H1 (cell line): ENCODE measurements at regions not wholly inside any gene's neighbourhood (a gene's known extent, or its start where the extent isn't known, plus 50 kb on each side); places are given as distances from the start of the nearest gene placed in this dataset.

Source experiments
- CTCF ChIA-PET: fragments of 300-600 bp; sonication (Branson Sonifier 250); formaldehyde crosslinking; loops from one replicate; lab custom pipeline; 2021; ENCODE audit not compliant: partially characterized antibody; lab: Charles Lee
- POLR2A ChIA-PET: fragments of 300-600 bp; sonication (Branson Sonifier 250); formaldehyde crosslinking; loops from one replicate; lab custom pipeline; 2021; ENCODE audit warnings: inconsistent platforms; ENCODE audit not compliant: partially characterized antibody; lab: Charles Lee
- DNase-seq, 2 experiments: peaks; one replicate each; pipeline versions ENCODE4 v3.0.0 to v3.0.0-alpha.2; 2010 to 2022; ENCODE audit warnings: low spot score in 2 of 2, low read depth in 1 of 2, mixed read lengths in 1 of 2
- FAIRE-seq: peaks from 2 replicates; lab custom pipeline; 2011; peaks lifted over from hg19 to GRCh38; lab: Jason Lieb, UNC
- H2AFZ ChIP-seq: 2 replicates; pipeline ENCODE4 v1.8.1; 2012; ENCODE audit warnings: low read length, inconsistent platforms
- H2AK5ac ChIP-seq: 2 replicates; pipeline ENCODE4 v1.6.1; 2013; ENCODE audit warnings: low read depth, low read length
- H2BK120ac ChIP-seq: replicated peaks from 2 replicates; pipeline ENCODE3; 2013; ENCODE audit warnings: low read depth, low read length, inconsistent platforms
- H2BK12ac ChIP-seq: 2 replicates; pipeline ENCODE4 v1.6.1; 2013; ENCODE audit warnings: low read depth, low read length
- H2BK15ac ChIP-seq: 2 replicates; pipeline ENCODE4 v1.6.1; 2013; ENCODE audit warnings: low read length
- H2BK20ac ChIP-seq: 2 replicates; pipeline ENCODE4 v1.6.1; 2013; ENCODE audit warnings: low read length
- H2BK5ac ChIP-seq: 2 replicates; pipeline ENCODE4 v1.6.1; 2013; ENCODE audit warnings: low read depth, low read length
- H3K14ac ChIP-seq: 2 replicates; pipeline ENCODE4 v1.6.1; 2013; ENCODE audit warnings: inconsistent platforms; ENCODE audit not compliant: insufficient read length
- H3K18ac ChIP-seq: 2 replicates; pipeline ENCODE4 v1.6.1; 2013; ENCODE audit warnings: low read length; ENCODE audit errors: extremely low read depth
- H3K23ac ChIP-seq: 2 replicates; pipeline ENCODE4 v1.6.1; 2013; ENCODE audit warnings: inconsistent platforms; ENCODE audit not compliant: insufficient read length
- H3K23me2 ChIP-seq: 2 replicates; pipeline ENCODE4 v1.6.1; 2013; ENCODE audit warnings: low read depth, low read length
- H3K27ac ChIP-seq: 2 replicates; pipeline ENCODE4 v1.6.1; 2011; ENCODE audit warnings: low read depth, low read length, inconsistent platforms
- H3K27me3 ChIP-seq, 4 experiments: replicated peaks in 1 of 4; 1 replicate in 1 of 4; 2 replicates in 3 of 4; pipeline versions ENCODE4 v1.6.1 to v1.8.1; 2011 to 2013; ENCODE audit warnings: low read length in 3 of 4, mild to moderate bottlenecking in 3 of 4, inconsistent platforms in 2 of 4, mixed read lengths in 2 of 4, moderate library complexity in 1 of 4; ENCODE audit not compliant: control insufficient read depth in 3 of 4, insufficient read depth in 3 of 4; ENCODE audit errors: extremely low read depth in 1 of 4
- H3K36me3 ChIP-seq, 4 experiments: 2 replicates each; pipeline versions ENCODE4 v1.6.1 to v1.8.1; 2011 to 2013; ENCODE audit warnings: mild to moderate bottlenecking in 4 of 4, low read length in 3 of 4, moderate library complexity in 2 of 4, control low read depth in 1 of 4, inconsistent platforms in 1 of 4; ENCODE audit not compliant: insufficient read depth in 4 of 4, control insufficient read depth in 2 of 4
- H3K4ac ChIP-seq: replicated peaks from 2 replicates; pipeline ENCODE3; 2013; ENCODE audit warnings: low read length, low read depth, mixed read lengths, inconsistent platforms; ENCODE audit not compliant: insufficient read length
- H3K4me1 ChIP-seq, 4 experiments: replicated peaks in 1 of 4; 1 replicate in 1 of 4; 2 replicates in 3 of 4; pipeline versions ENCODE4 v1.6.1 to v1.8.1; 2011 to 2013; ENCODE audit warnings: low read length in 3 of 4, inconsistent platforms in 2 of 4, mixed read lengths in 1 of 4; ENCODE audit not compliant: insufficient read depth in 4 of 4, control insufficient read depth in 3 of 4
- H3K4me2 ChIP-seq, 2 experiments: 2 replicates each; pipeline versions ENCODE4 v1.6.1 to v1.8.1; 2011 to 2013; ENCODE audit warnings: low read depth in 2 of 2, low read length in 2 of 2, control low read depth in 1 of 2, inconsistent platforms in 1 of 2, mild to moderate bottlenecking in 1 of 2; ENCODE audit not compliant: insufficient read depth in 1 of 2
- H3K4me3 ChIP-seq, 4 experiments: fragments of 200-600, 300-600 bp in 1 of 4; sonication (generic), shearing (Covaris generic), sonication (Bioruptor Twin) in 1 of 4; 2 replicates each; pipeline versions ENCODE4 v1.5.1 to v1.8.1; 2011 to 2016; ENCODE audit warnings: low read length in 4 of 4, low read depth in 3 of 4, control low read depth in 2 of 4, inconsistent platforms in 2 of 4, mild to moderate bottlenecking in 2 of 4, mixed read lengths in 1 of 4, moderate library complexity in 1 of 4; ENCODE audit not compliant: insufficient read depth in 2 of 4; ENCODE audit errors: extremely low read depth in 1 of 4
- H3K56ac ChIP-seq: replicated peaks from 2 replicates; pipeline ENCODE3; 2013; ENCODE audit warnings: low read depth, mild to moderate bottlenecking, mixed read lengths, low read length, inconsistent platforms; ENCODE audit not compliant: insufficient read length
- H3K79me1 ChIP-seq: 2 replicates; pipeline ENCODE4 v1.6.1; 2013; ENCODE audit warnings: low read depth, low read length, control low read depth
- H3K79me2 ChIP-seq, 2 experiments: 2 replicates each; pipeline versions ENCODE4 v1.6.1 to v1.8.1; 2012 to 2013; ENCODE audit warnings: low read length in 2 of 2, mild to moderate bottlenecking in 2 of 2, inconsistent platforms in 1 of 2; ENCODE audit not compliant: insufficient read depth in 2 of 2, control insufficient read depth in 1 of 2
- H3K9ac ChIP-seq, 4 experiments: replicated peaks in 1 of 4; 1 replicate in 1 of 4; 2 replicates in 3 of 4; pipeline versions ENCODE4 v1.6.1 to v1.8.1; 2011 to 2013; ENCODE audit warnings: low read depth in 3 of 4, low read length in 3 of 4, control low read depth in 2 of 4, mild to moderate bottlenecking in 2 of 4, moderate library complexity in 2 of 4, inconsistent platforms in 1 of 4; ENCODE audit errors: extremely low read depth in 1 of 4
- H3K9me3 ChIP-seq, 2 experiments: 2 replicates each; pipeline versions ENCODE4 v1.6.1 to v1.8.1; 2012 to 2013; ENCODE audit warnings: mild to moderate bottlenecking in 2 of 2, moderate library complexity in 2 of 2, control low read depth in 1 of 2, inconsistent platforms in 1 of 2, low read depth in 1 of 2, low read length in 1 of 2, mixed read lengths in 1 of 2; ENCODE audit not compliant: insufficient read depth in 2 of 2
- H4K20me1 ChIP-seq, 2 experiments: replicated peaks in 1 of 2; 2 replicates each; pipeline versions ENCODE3 to v1.8.1; 2011 to 2013; ENCODE audit warnings: inconsistent platforms in 2 of 2, low read length in 2 of 2, mild to moderate bottlenecking in 1 of 2; ENCODE audit not compliant: insufficient read depth in 2 of 2, control insufficient read depth in 1 of 2
- H4K5ac ChIP-seq: 2 replicates; pipeline ENCODE4 v1.6.1; 2013; ENCODE audit warnings: low read length, low read depth, mixed read lengths, inconsistent platforms; ENCODE audit not compliant: insufficient read length
- H4K8ac ChIP-seq: 2 replicates; pipeline ENCODE4 v1.8.0; 2013; ENCODE audit warnings: mild to moderate bottlenecking, moderate library complexity, low read length, inconsistent platforms; ENCODE audit not compliant: insufficient read depth; ENCODE audit errors: extremely low read depth
- H4K91ac ChIP-seq: replicated peaks from 2 replicates; pipeline ENCODE3; 2013; ENCODE audit warnings: low read length, mixed read lengths, inconsistent platforms; ENCODE audit not compliant: insufficient read length
- CBX8 ChIP-seq: fragments of 300-800, 300-1000 bp; sonication (generic); IDR thresholded peaks from 2 replicates; pipeline ENCODE4 v1.7.1; 2016; ENCODE audit warnings: low read depth, low read length, borderline replicate concordance
- CEBPB ChIP-seq: IDR thresholded peaks from 2 replicates; pipeline ENCODE4 v1.6.1; 2012; ENCODE audit warnings: low read depth, low read length
- E2F6 ChIP-seq: IDR thresholded peaks from 2 replicates; pipeline ENCODE4 v1.6.1; 2012; ENCODE audit warnings: inconsistent platforms
- EZH2 ChIP-seq: fragments of 200-600 bp; sonication (generic); IDR thresholded peaks from 2 replicates; pipeline ENCODE4 v1.7.1; 2012; ENCODE audit warnings: low read depth, mild to moderate bottlenecking, moderate library complexity, low read length, inconsistent platforms; ENCODE audit not compliant: severe bottlenecking
- JUND ChIP-seq: IDR thresholded peaks from 2 replicates; pipeline ENCODE4 v1.6.1; 2011; ENCODE audit warnings: mild to moderate bottlenecking, improper control_type of control experiment, low read length
- PHF8 ChIP-seq: fragments of 200-600 bp; sonication (generic); conservative IDR thresholded peaks from 2 replicates; pipeline ENCODE4 v1.7.1; 2012; ENCODE audit warnings: low read depth, mild to moderate bottlenecking, inconsistent platforms, low read length, moderate library complexity
- RAD21 ChIP-seq, 2 experiments: IDR thresholded peaks in 1 of 2; conservative IDR thresholded peaks in 1 of 2; 2 replicates each; pipeline ENCODE4 v1.6.1; 2011; ENCODE audit warnings: low read depth in 2 of 2, low read length in 2 of 2, improper control_type of control experiment in 1 of 2, inconsistent platforms in 1 of 2, mild to moderate bottlenecking in 1 of 2, moderate library complexity in 1 of 2
- RXRA ChIP-seq: IDR thresholded peaks from 2 replicates; pipeline ENCODE4 v1.6.1; 2011; ENCODE audit warnings: low read depth, mild to moderate bottlenecking, low read length, moderate library complexity; ENCODE audit not compliant: insufficient read depth
- SIX5 ChIP-seq: IDR thresholded peaks from 2 replicates; pipeline ENCODE4 v1.6.1; 2011; ENCODE audit warnings: mild to moderate bottlenecking, low read depth, low read length
- WGBS, 2 experiments: shearing (Covaris generic) in 1 of 2; methylation state at CpG; one replicate each; pipeline versions ENCODE4 v1.1.6 to v1.1.7; 2013 to 2015; ENCODE audit warnings: low lambda C conversion rate in 2 of 2, mixed read lengths in 2 of 2, inconsistent platforms in 1 of 2, low coverage in 1 of 2, missing lambda C conversion rate in 1 of 2; ENCODE audit not compliant: insufficient replicate concordance in 2 of 2, insufficient coverage in 1 of 2, insufficient read length in 1 of 2; ENCODE audit errors: extremely low coverage in 1 of 2, missing lambda C conversion rate in 1 of 2; 5-methylcytosine and 5-hydroxymethylcytosine counted together

- Histone ChIP-seq H3K23ac (no peak overlapping the region), H3K79me2 (no peaks in the 10 kb centered on the region), H4K5ac (no peak overlapping the region), H2AK5ac (no peak overlapping the region), H3K27me3 (peaks cover 0 to 1% (median 0%) of the 10 kb centered on the region in 4 experiments; a peak in 1 of 7 replicates), H3K36me3 (no peaks in the 10 kb centered on the region), H2AFZ (no peak overlapping the region), H3K18ac (no peak overlapping the region), H4K91ac (no peak overlapping the region), H3K27ac (no peak overlapping the region), H3K4me3 (no peak overlapping the region), H3K14ac (no peak overlapping the region), H2BK15ac (no peak overlapping the region), H3K9me3 (no peaks in the 10 kb centered on the region), H3K23me2 (no peaks in the 10 kb centered on the region), H3K79me1 (no peaks in the 10 kb centered on the region), H3K4ac (no peak overlapping the region), H3K9ac (no peak overlapping the region), H4K20me1 (no peaks in the 10 kb centered on the region), H4K8ac (no peak overlapping the region), H2BK5ac (no peak overlapping the region), H3K4me2 (no peak overlapping the region), H2BK20ac (no peak overlapping the region), H3K56ac (no peak overlapping the region), H3K4me1 (no peaks in the 10 kb centered on the region), H2BK120ac (no peak overlapping the region), H2BK12ac (no peak overlapping the region)
- ChIA-PET POLR2A (no interaction called here), CTCF (interaction anchor here (0.6 kb wide), 2 partner anchors 74 to 1553 kb away, joined by 3 read pairs; no protein-coding TSS in a partner anchor)
- FAIRE-seq (no peak), DNase-seq (no peak)
- 88% methylated on average over 1 of the region's 1 CpG; no CpG with 5 or more reads in 1 of the 2 experiments for WGBS, 2 experiments
- TF ChIP-seq PHF8, result no peak
- no peak for TF ChIP-seq JUND
- no peak for TF ChIP-seq E2F6
- no peak for TF ChIP-seq CBX8
- TF ChIP-seq RXRA, result no peak
- no peak for TF ChIP-seq EZH2
- no peak for TF ChIP-seq CEBPB
- TF ChIP-seq SIX5, result no peak
- no peak for TF ChIP-seq RAD21 (IDR thresholded peaks at IDR 0.05 in 1 of 2, conservative IDR thresholded peaks at IDR 0.05 in 1 of 2; ENCODE audit: low read depth in 2 of 2, low read length in 2 of 2)
Observed at GRCh38 chr4:129490516-129490915, 394.6 kb downstream of the C4orf33 start.
